ENCODE measurements at regions not wholly inside any gene's neighbourhood (a gene's known extent, or its start where the extent isn't known, plus 50 kb on each side); places are given as distances from the start of the nearest gene placed in this dataset.

GRCh38 chr6:21781128-21781527 lies 187.6 kb downstream of the SOX4 start:
- no peak overlapping the region for H3K4me2 ChIP-seq (ENCODE audit: low read depth, low read length)
- H3K36me3 ChIP-seq (replicated peaks; ENCODE audit: insufficient read depth, low read length): no peaks in the 10 kb centered on the region
- H2AFZ ChIP-seq (ENCODE audit: low read length): no peak overlapping the region
- no peak overlapping the region for H3K9ac ChIP-seq (ENCODE audit: low read length)
- TF ChIP-seq EZH2 (optimal IDR thresholded peaks at IDR 0.05; ENCODE audit: low read depth, low read length) (no peak), CTCF (IDR thresholded peaks at IDR 0.05; ENCODE audit: low read length) (no peak), EZH2phosphoT487 (IDR thresholded peaks at IDR 0.05; ENCODE audit: low read length) (no peak)
- H3K9me2 ChIP-seq (replicated peaks; ENCODE audit: insufficient read depth, low read length): no peaks in the 10 kb centered on the region
- H3K27me3 ChIP-seq (replicated peaks; ENCODE audit: insufficient read depth, low read length): no peaks in the 10 kb centered on the region
- no peak for DNase-seq
- H3K4me1 ChIP-seq (ENCODE audit: low read length): no peaks in the 10 kb centered on the region
- H3F3A ChIP-seq (ENCODE audit: insufficient read depth, low read length): no peaks in the 10 kb centered on the region
- no peak overlapping the region for H3K27ac ChIP-seq (ENCODE audit: low read length)
- no peaks in the 10 kb centered on the region for H4K20me1 ChIP-seq (ENCODE audit: insufficient read depth, low read length)
- H3K4me3 ChIP-seq (ENCODE audit: low read length): no peak overlapping the region
- H3K9me3 ChIP-seq (replicated peaks; ENCODE audit: insufficient read depth, low read length): no peaks in the 10 kb centered on the region
- no peaks in the 10 kb centered on the region for H3K79me2 ChIP-seq (ENCODE audit: low read length)

DNA sequence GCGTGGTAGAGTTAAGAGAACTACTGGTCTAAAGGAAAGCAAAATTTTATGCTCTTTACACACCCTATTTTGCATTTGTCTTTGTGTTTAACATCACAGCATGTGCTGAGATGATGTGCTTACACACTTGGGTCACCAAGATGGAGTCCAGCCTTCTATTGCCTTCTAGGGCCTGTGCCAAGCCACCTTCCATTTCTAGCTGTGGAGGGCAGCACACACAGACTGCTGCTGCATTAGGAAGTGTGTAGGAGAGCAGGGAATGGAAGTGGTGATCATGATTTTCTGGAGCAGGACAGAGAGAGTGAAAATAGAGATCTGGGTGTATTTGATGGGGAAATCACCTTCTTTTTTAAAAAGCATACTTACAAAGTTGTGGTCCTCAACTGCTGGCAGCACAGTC lies 191.6 kb downstream of the SOX4 start:
- H3K27me3 ChIP-seq (replicated peaks; ENCODE audit: insufficient read depth, low read length): no peaks in the 10 kb centered on the region
- no peaks in the 10 kb centered on the region for H3K9me2 ChIP-seq (replicated peaks; ENCODE audit: insufficient read depth, low read length)
- H3K4me3 ChIP-seq (ENCODE audit: low read length): no peak overlapping the region
- H4K20me1 ChIP-seq (ENCODE audit: insufficient read depth, low read length): no peaks in the 10 kb centered on the region
- no peaks in the 10 kb centered on the region for H3K36me3 ChIP-seq (replicated peaks; ENCODE audit: insufficient read depth, low read length)
- no peaks in the 10 kb centered on the region for H3F3A ChIP-seq (ENCODE audit: insufficient read depth, low read length)
- no peaks in the 10 kb centered on the region for H3K9me3 ChIP-seq (replicated peaks; ENCODE audit: insufficient read depth, low read length)
- H3K27ac ChIP-seq (ENCODE audit: low read length): no peak overlapping the region
- no peaks in the 10 kb centered on the region for H3K4me1 ChIP-seq (ENCODE audit: low read length)
- TF ChIP-seq EZH2phosphoT487 (IDR thresholded peaks at IDR 0.05; ENCODE audit: low read length) (no peak), CTCF (IDR thresholded peaks at IDR 0.05; ENCODE audit: low read length) (no peak), EZH2 (optimal IDR thresholded peaks at IDR 0.05; ENCODE audit: low read depth, low read length) (no peak)
- no peak overlapping the region for H3K4me2 ChIP-seq (ENCODE audit: low read depth, low read length)
- H3K79me2 ChIP-seq (ENCODE audit: low read length): no peaks in the 10 kb centered on the region
- no peak for DNase-seq
- no peak overlapping the region for H3K9ac ChIP-seq (ENCODE audit: low read length)
- no peak overlapping the region for H2AFZ ChIP-seq (ENCODE audit: low read length)

DNA sequence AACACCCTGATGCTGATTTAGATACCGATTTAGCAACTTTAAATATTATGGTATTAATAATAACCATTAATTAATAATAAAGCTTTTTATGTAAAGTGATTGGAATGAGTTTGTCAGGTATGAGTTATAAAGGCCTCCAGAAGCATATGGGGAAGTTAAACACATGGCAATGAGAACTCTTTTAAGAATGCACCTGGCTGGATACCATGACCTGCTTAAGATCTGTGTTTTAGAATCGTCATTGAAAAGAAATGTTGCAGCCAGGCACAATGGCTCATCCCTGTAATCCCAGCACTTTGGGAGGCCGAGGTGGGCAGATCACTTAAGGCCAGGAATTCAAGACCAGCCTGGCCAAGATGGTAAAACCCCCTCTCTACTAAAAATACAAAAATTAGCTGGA lies 197.5 kb downstream of the SOX4 start:
- Histone ChIP-seq H3K9me3 (replicated peaks; ENCODE audit: insufficient read depth, low read length) (no peaks in the 10 kb centered on the region), H3K4me3 (ENCODE audit: low read length) (no peak overlapping the region), H3K4me2 (ENCODE audit: low read depth, low read length) (no peak overlapping the region), H3K4me1 (ENCODE audit: low read length) (no peaks in the 10 kb centered on the region), H3K27me3 (replicated peaks; ENCODE audit: insufficient read depth, low read length) (no peaks in the 10 kb centered on the region), H3K9me2 (replicated peaks; ENCODE audit: insufficient read depth, low read length) (no peaks in the 10 kb centered on the region), H3F3A (ENCODE audit: insufficient read depth, low read length) (no peaks in the 10 kb centered on the region), H4K20me1 (ENCODE audit: insufficient read depth, low read length) (no peaks in the 10 kb centered on the region), H3K36me3 (replicated peaks; ENCODE audit: insufficient read depth, low read length) (no peaks in the 10 kb centered on the region), H2AFZ (ENCODE audit: low read length) (no peak overlapping the region), H3K27ac (ENCODE audit: low read length) (no peak overlapping the region), H3K79me2 (ENCODE audit: low read length) (no peaks in the 10 kb centered on the region), H3K9ac (ENCODE audit: low read length) (no peak overlapping the region)
- no peak for DNase-seq
- TF ChIP-seq CTCF (IDR thresholded peaks at IDR 0.05; ENCODE audit: low read length): no peak
- no peak for TF ChIP-seq EZH2 (optimal IDR thresholded peaks at IDR 0.05; ENCODE audit: low read depth, low read length)
- TF ChIP-seq EZH2phosphoT487 (IDR thresholded peaks at IDR 0.05; ENCODE audit: low read length): no peak

All from MM.1S (cell line).